ENCODE measurements at regions not wholly inside any gene's neighbourhood (a gene's known extent, or its start where the extent isn't known, plus 50 kb on each side); places are given as distances from the start of the nearest gene placed in this dataset.
"Not testable (repeated sequence)": the region's sequence is repeated elsewhere in the genome, so short reads cannot be mapped to it uniquely, and the experiment has no call there.

- no peaks in the 10 kb centered on the region for H4K20me1 ChIP-seq
- no peak overlapping the region for H3K4me2 ChIP-seq
- H3K4me1 ChIP-seq: peaks cover 8 to 17% (median 12%) of the 10 kb centered on the region in 10 experiments
- 0 out of 22 replicates have a peak, but pooled peaks cover 0 to 6% (median 0%) of the 10 kb centered on the region in 11 experiments for H3K9me3 ChIP-seq (replicated peaks in 1 of 11)
- no peaks in the 10 kb centered on the region for H3K27me3 ChIP-seq
- no peak overlapping the region for H3K27ac ChIP-seq
- no peak overlapping the region for H3K4me3 ChIP-seq
- no peak overlapping the region for H3K9ac ChIP-seq
- no peak for TF ChIP-seq Cebpa-rat (IDR thresholded peaks at IDR 0.05)
- no peaks in the 10 kb centered on the region for H3K36me3 ChIP-seq
Observed at GRCh38 chr9:106487266-106487665, 375.7 kb upstream of the ZNF462 start.

GRCh38 chr9:106492126-106492525, 370.8 kb upstream of the ZNF462 start:
- not testable (repeated sequence) for H3K9me3 ChIP-seq (replicated peaks in 1 of 11); H3K27me3 ChIP-seq; H3K27ac ChIP-seq; H3K4me3 ChIP-seq; H3K4me2 ChIP-seq; H4K20me1 ChIP-seq; H3K36me3 ChIP-seq; H3K9ac ChIP-seq; H3K4me1 ChIP-seq

GRCh38 chr9:106500171-106500570, 362.8 kb upstream of the ZNF462 start:
- Histone ChIP-seq H3K36me3 (no peaks in the 10 kb centered on the region), H3K4me2 (no peak overlapping the region), H3K9ac (no peak overlapping the region), H3K27me3 (no peaks in the 10 kb centered on the region), H3K9me3 (replicated peaks in 1 of 11) (peaks cover 0 to 15% (median 7%) of the 10 kb centered on the region in 11 experiments; a peak in 14 of 22 replicates), H3K27ac (no peak overlapping the region), H4K20me1 (no peaks in the 10 kb centered on the region), H3K4me3 (no peak overlapping the region), H3K4me1 (no peaks in the 10 kb centered on the region)
- TF ChIP-seq Cebpa-rat (IDR thresholded peaks at IDR 0.05): no peak

- H3K9ac ChIP-seq, H3K4me3 ChIP-seq, H3K27ac ChIP-seq, H3K4me2 ChIP-seq, H3K27me3 ChIP-seq, H3K4me1 ChIP-seq, H3K36me3 ChIP-seq, H4K20me1 ChIP-seq: not testable (repeated sequence)
- peaks cover 0 to 15% (median 7%) of the 10 kb centered on the region in 11 experiments; a peak in 14 of 22 replicates for H3K9me3 ChIP-seq (replicated peaks in 1 of 11)
Observed at GRCh38 chr9:106501210-106501609, 361.8 kb upstream of the ZNF462 start.

- H3K9ac ChIP-seq: no peak overlapping the region
- no peaks in the 10 kb centered on the region for H3K36me3 ChIP-seq
- H3K9me3 ChIP-seq (replicated peaks in 1 of 11): peaks cover 0 to 15% (median 7%) of the 10 kb centered on the region in 11 experiments; a peak in 14 of 22 replicates
- H3K27me3 ChIP-seq: no peaks in the 10 kb centered on the region
- no peaks in the 10 kb centered on the region for H4K20me1 ChIP-seq
- peaks cover 0 to 15% (median 0%) of the 10 kb centered on the region in 10 experiments; a peak in 1 of 20 replicates for H3K4me1 ChIP-seq
- no peak overlapping the region for H3K4me2 ChIP-seq
- no peak overlapping the region for H3K27ac ChIP-seq
- TF ChIP-seq Cebpa-rat (IDR thresholded peaks at IDR 0.05): no peak
- H3K4me3 ChIP-seq: no peak overlapping the region
Observed at GRCh38 chr9:106502930-106503329, 360.0 kb upstream of the ZNF462 start.

GRCh38 chr9:106503759-106504158, 359.2 kb upstream of the ZNF462 start:
- Histone ChIP-seq H3K4me3 (no peak overlapping the region), H3K27me3 (no peaks in the 10 kb centered on the region), H3K4me2 (no peak overlapping the region), H3K9ac (no peak overlapping the region), H3K9me3 (replicated peaks in 1 of 11) (peaks cover 0 to 15% (median 7%) of the 10 kb centered on the region in 11 experiments; a peak in 14 of 22 replicates), H3K4me1 (peaks cover 0 to 15% (median 0%) of the 10 kb centered on the region in 10 experiments; a peak in 1 of 20 replicates), H3K27ac (no peak overlapping the region), H4K20me1 (no peaks in the 10 kb centered on the region), H3K36me3 (no peaks in the 10 kb centered on the region)
- TF ChIP-seq Cebpa-rat (IDR thresholded peaks at IDR 0.05): no peak

- H3K4me2 ChIP-seq: peak overlapping the region in 3 of 11 experiments; percentile 27 to 67 (median 42); a peak in 5 of 22 replicates
- no peaks in the 10 kb centered on the region for H3K27me3 ChIP-seq
- no peak for TF ChIP-seq Cebpa-rat (IDR thresholded peaks at IDR 0.05)
- peaks cover 0 to 19% (median 0%) of the 10 kb centered on the region in 10 experiments; a peak in 4 of 20 replicates for H3K4me1 ChIP-seq
- H3K4me3 ChIP-seq: no peak overlapping the region
- no peak overlapping the region for H3K9ac ChIP-seq
- no peaks in the 10 kb centered on the region for H4K20me1 ChIP-seq
- peaks cover 0 to 18% (median 0%) of the 10 kb centered on the region in 11 experiments; a peak in 8 of 22 replicates for H3K9me3 ChIP-seq (replicated peaks in 1 of 11)
- H3K36me3 ChIP-seq: no peaks in the 10 kb centered on the region
- H3K27ac ChIP-seq: no peak overlapping the region
Observed at GRCh38 chr9:106526716-106527204, 336.2 kb upstream of the ZNF462 start.

- H3K27me3 ChIP-seq: no peaks in the 10 kb centered on the region
- no peak for TF ChIP-seq Cebpa-rat (IDR thresholded peaks at IDR 0.05)
- no peak overlapping the region for H3K27ac ChIP-seq
- peaks cover 0 to 10% (median 0%) of the 10 kb centered on the region in 11 experiments; a peak in 6 of 22 replicates for H3K9me3 ChIP-seq (replicated peaks in 1 of 11)
- H3K36me3 ChIP-seq: no peaks in the 10 kb centered on the region
- H3K4me3 ChIP-seq: no peak overlapping the region
- no peak overlapping the region for H3K9ac ChIP-seq
- peaks cover 0 to 19% (median 0%) of the 10 kb centered on the region in 10 experiments; a peak in 6 of 20 replicates for H3K4me1 ChIP-seq
- peaks cover 0 to 3% (median 0%) of the 10 kb centered on the region in 11 experiments; a peak in 1 of 22 replicates for H4K20me1 ChIP-seq
- no peak overlapping the region for H3K4me2 ChIP-seq
Observed at GRCh38 chr9:106528158-106528557, 334.8 kb upstream of the ZNF462 start.

- Histone ChIP-seq H3K27me3 (no peaks in the 10 kb centered on the region), H3K36me3 (no peaks in the 10 kb centered on the region), H4K20me1 (peaks cover 0 to 3% (median 0%) of the 10 kb centered on the region in 11 experiments; a peak in 1 of 22 replicates), H3K4me3 (no peak overlapping the region), H3K9ac (no peak overlapping the region), H3K4me1 (peaks cover 0 to 19% (median 0%) of the 10 kb centered on the region in 10 experiments; a peak in 6 of 20 replicates), H3K4me2 (no peak overlapping the region), H3K9me3 (replicated peaks in 1 of 11) (no peaks in the 10 kb centered on the region), H3K27ac (no peak overlapping the region)
- no peak for TF ChIP-seq Cebpa-rat (IDR thresholded peaks at IDR 0.05)
Observed at GRCh38 chr9:106529616-106530015, 333.4 kb upstream of the ZNF462 start.

- Histone ChIP-seq H3K4me1 (peaks cover 0 to 12% (median 0%) of the 10 kb centered on the region in 10 experiments; a peak in 6 of 20 replicates), H3K36me3 (no peaks in the 10 kb centered on the region), H3K27ac (no peak overlapping the region), H3K9ac (no peak overlapping the region), H4K20me1 (peaks cover 0 to 3% (median 0%) of the 10 kb centered on the region in 11 experiments; a peak in 1 of 22 replicates), H3K27me3 (no peaks in the 10 kb centered on the region), H3K9me3 (replicated peaks in 1 of 11) (no peaks in the 10 kb centered on the region), H3K4me2 (no peak overlapping the region), H3K4me3 (no peak overlapping the region)
- no peak for TF ChIP-seq Cebpa-rat (IDR thresholded peaks at IDR 0.05)
Observed at GRCh38 chr9:106531491-106531890, 331.5 kb upstream of the ZNF462 start.

All from BLaER1 treated with 17β-estradiol and CSF1 and Interleukin-3, amounts not matched to agents 10 nM and 100 nM (cell line).